ENCODE measurements at regions not wholly inside any gene's neighbourhood (a gene's known extent, or its start where the extent isn't known, plus 50 kb on each side); places are given as distances from the start of the nearest gene placed in this dataset.

- no peak for DNase-seq
- ATAC-seq, result no peak
Observed at GRCh38 chr7:131183072-131183471, 144.6 kb upstream of the MKLN1 start.

DNA sequence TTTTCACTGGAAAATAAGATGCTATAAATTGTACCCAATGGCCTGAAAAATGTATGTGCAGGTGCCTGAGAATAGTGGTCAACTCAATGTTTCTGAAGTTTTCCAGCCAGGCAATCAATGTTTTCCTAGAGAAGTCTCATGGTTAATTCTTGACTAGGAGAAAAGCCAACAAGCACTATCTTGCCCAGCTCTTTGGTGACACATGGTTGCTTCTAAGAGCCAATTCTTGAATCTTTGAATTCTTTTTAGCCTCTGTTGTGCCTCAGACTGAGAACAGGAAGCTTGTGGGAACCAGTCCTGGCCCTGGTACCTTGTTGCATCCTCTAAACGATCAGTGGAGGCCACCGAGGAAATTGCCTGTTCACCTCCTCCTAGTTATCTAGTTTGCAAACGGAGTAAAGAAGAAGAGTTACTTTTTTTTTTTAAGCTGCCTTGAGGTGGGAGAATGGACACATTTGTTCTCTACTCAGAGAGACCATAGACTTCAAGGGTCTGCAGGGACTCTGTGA lies 144.0 kb upstream of the MKLN1 start:
- no peak for ATAC-seq
- DNase-seq, result no peak

- ATAC-seq (no peak), DNase-seq (no peak)
Observed at GRCh38 chr7:131186816-131187215, 140.9 kb upstream of the MKLN1 start.

GRCh38 chr7:131188367-131189339 lies 139.0 kb upstream of the MKLN1 start:
- ATAC-seq (peak; percentile 82), DNase-seq (peak; percentile 53)

DNA sequence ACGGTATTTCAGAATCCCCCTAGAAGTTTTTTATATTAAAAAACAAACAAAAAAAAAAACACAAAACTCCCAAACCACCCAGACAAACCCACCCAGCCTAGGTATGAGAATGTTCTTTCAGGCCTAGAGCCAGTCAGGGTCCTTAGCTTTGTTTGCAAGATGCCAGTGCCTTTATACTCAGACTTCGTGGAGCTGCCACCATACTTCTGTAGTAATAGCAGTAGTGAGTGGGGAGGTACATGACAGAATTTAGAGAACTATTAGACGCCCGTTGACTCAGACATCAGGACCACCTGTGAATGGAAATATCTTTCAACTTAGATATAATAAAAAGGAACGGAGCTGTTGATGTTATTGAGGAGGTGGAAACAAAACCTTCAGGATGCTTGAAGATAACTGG lies 138.2 kb upstream of the MKLN1 start:
- peak; percentile 58 for ATAC-seq
- DNase-seq, result no peak

DNA sequence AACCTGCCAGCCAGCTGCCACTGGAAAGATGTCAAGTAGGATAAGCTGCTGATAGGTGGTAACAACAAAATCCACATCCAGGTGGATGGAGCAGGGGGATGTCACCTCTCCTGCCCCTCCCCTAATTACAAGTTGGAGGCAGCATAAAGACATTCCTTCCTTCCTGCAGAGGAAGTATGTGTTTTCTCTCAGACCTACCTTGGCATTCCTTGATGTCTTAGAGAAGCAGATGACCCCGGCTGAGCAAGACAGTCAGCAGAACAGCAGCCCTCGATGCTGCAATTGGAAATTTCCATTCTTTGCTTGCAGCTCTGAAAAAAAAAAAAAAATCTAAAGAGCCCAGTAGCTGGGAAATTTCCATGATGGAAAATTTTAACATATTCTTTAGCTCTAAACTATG lies 137.5 kb upstream of the MKLN1 start:
- DNase-seq (peak; percentile 27), ATAC-seq (no peak)

DNA sequence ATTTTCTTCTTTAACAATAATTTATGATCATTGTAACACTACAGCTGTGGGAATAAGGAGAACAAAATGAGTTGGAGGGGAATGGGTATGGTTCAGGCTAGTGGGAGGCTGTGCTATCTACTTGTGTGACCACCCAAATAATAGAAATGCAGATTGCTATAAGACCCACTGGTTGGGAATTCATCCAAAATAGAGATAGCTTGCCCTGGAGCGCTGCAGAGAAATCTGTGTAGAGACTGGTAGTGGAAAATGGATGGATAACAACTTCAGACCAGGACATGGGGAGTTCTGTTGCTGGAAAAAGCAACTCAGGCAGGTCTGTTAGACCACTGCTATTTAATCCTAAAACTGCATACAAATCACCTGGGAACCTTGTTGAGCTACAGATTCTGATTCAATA lies 137.1 kb upstream of the MKLN1 start:
- no peak for DNase-seq
- no peak for ATAC-seq

DNA sequence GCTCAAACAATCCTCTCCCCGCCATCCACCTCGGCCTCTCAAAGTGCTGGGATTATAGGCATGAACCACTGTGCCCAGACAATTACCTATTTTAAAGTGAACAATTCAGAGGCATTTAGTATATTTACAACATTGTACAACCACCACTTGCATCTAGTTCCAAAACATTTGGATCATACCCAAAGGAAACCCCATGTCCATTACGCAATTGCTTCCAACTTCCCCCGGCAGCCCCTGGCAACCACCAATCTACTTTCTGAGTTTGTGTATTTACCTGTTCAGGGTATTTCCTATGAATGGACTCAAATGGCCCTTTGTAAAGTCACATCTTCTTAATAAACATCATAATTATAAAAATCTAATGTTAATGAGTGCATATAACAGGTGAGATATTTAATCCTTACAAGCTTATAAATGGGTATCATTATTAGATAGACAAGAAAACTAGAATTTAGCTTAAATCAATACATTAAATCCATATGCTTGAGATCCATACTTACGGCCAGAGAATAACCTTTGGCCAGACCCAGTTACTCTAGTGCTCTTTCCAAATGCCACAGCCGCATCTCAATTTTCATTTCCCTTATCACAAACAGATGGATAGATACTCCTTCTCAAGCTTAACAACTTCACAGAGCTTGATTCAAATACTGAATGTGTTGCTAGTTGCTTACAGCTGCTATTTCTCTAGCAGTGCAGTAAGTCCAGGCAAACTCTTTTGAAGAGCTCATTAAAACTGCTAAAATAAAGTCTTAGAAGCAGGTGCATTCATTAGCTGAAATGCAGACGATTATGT lies 133.4 kb upstream of the MKLN1 start:
- ATAC-seq (no peak), DNase-seq (no peak)

DNA sequence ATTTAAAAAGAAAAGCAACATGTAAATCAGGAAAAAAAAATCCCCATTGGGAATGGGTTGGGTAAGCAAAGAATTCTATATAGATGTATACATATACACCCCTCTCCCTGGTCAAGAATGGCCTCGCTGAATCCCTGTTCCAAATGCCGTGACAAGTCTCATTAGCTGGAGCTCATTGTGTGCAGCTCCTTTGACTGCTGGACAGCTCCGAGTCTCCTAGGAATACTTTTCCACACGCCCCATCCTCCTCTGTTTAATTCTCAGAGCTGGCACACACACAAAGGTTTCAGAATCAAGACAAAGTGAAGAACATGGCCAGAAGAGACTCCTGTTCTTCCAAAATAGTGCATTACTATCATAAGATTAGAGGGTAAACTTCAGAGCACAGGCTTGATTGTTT lies 130.9 kb upstream of the MKLN1 start:
- DNase-seq (no peak), ATAC-seq (no peak)

DNA sequence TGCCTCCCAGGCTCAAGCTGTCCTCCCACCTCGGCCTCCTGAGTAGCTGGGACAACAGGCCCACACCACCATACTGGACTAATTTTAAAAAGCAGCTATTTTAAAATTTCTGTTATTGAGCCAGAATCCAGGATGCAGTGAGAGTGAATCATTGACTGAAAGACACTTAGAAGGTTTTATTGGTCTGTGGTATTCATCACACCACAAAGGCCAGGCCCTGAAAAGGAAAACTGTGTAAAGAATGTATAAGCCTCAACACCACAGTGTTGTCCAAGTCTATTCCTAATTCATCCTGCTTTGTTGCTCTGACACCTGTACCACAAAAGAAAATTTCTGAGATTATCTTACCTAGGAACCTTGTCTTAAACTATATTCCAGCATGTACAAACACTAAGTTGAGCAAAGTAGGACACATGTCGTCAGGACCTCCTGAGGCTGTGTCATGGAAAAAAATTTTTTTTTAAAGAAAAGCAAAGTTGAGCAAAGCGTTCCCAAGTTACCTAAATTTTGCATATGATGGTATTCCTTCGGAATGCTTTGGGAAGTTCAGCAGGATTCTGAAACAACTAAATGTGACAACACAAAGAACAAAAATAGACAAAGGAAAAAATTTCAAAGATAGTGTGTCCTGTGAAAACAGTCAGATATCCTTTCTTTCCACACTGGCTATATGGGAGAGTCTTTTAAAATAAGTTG lies 129.6 kb upstream of the MKLN1 start:
- DNase-seq (no peak), ATAC-seq (peak; percentile 86)

DNA sequence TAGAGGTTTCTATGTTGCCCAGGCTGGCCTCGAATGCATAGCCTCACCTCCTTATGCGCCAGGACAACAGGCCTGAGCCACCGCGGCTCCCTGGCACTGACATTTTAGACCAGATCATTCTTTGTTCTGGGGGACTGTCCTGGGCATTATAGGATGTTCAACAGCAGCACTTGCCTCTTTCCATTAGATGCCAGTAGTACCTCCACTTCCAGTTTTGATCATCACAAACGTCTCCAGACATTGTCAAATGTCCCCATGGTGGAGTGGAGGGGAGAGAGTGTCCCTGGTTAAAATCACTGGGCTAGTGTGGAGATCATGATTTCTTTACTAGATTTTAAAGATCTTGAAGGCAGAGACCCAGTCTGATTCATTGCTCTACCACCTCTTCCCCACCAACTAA lies 125.2 kb upstream of the MKLN1 start:
- DNase-seq, result no peak
- ATAC-seq, result no peak

DNA sequence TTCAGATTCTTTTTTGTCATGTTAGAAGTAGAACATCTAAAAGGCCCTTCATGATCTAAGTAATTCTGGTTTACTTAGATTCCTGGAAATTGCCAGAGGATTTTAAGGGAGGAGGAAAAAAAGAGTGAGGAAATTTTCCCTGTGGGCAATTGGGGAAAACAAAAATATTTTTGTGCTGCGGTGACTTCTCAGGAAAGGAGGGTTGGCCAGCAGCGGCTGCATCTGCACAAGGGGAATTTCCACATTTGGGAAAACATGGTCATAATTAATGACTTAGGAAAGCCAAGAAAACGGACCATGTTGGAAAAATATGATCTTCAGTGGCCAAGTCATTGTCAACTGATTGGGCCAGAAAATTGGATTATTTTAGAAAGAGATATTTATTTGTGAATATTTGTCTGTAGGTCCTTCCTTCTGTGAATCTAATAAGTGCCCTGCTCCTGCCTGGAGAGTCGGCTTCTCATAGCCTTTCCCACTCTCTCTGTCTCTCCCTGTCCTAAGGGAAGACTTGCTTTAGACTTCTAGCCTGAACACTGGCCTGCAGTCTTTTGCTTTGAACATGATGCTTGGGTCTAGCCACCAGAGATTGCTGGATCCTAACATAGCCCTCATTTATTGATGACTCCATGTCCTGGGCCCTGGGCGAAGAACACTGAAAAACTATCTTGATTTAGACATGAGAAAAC lies 124.2 kb upstream of the MKLN1 start:
- no peak for ATAC-seq
- no peak for DNase-seq

DNA sequence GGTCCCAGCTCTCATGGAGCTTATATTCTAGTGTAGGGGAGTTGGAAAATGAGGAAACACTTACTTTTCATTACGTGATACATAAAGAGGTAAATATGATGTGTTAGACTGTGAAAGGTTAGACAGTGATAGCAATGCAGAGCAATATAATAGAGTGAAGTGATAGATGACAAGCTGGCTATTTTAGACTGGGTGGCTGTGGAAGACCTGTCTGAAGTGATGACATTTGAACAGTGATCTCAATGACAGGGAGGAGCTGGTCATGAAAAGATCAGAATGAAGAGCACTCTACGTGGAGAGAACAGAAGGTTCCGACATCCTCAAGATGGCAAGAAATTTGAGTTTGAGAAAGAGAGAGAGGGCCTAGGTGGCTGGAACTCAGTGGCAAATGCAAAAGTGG lies 118.9 kb upstream of the MKLN1 start:
- ATAC-seq (no peak), DNase-seq (no peak)

DNA sequence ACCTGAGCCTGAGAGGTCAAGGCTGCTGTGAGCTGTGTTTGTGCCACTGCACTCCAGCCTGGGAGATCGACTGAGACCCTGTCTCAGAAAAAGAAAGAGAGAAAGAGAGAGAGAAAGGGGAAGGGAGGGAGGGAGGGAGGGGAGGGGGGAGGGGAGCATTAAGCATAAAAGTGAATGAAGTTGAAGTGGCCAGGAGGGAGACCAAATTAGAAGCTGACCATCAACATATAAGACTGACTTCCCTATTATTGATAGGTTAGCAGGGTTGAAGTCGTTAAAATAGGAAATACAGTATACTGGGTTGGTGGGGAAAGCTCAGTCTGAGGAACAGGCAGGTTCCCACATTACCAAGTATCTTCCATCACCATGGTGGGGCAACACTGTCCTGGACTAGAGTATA lies 117.1 kb upstream of the MKLN1 start:
- no peak for ATAC-seq
- no peak for DNase-seq

GRCh38 chr7:131211500-131211899 lies 116.2 kb upstream of the MKLN1 start:
- ATAC-seq (no peak), DNase-seq (no peak)

DNA sequence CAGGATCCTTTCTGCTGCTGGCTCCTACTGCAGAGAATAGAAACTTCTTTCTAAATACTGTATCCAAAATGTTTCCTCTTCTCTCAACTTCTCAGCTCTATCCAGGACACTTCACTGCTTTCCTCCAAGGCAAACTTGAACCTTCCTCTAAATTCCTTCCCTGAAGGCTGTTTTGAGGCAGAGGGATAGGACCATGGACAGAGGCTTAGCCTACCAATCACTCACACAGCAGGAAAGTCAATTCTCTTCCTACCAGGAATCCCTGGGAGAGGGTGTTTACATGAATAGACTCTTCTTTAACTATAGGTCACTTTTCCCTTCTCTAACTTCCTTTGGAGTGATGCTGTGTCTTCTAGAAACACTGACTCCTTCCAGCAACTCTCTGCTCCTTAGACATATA lies 115.6 kb upstream of the MKLN1 start:
- no peak for ATAC-seq
- DNase-seq, result no peak

- ATAC-seq (peak; percentile 66), DNase-seq (no peak)
Observed at GRCh38 chr7:131218727-131219128, 108.9 kb upstream of the MKLN1 start.

- DNase-seq (no peak), ATAC-seq (no peak)
Observed at GRCh38 chr7:131219312-131220041, 108.2 kb upstream of the MKLN1 start.

GRCh38 chr7:131221061-131221460 lies 106.6 kb upstream of the MKLN1 start:
- DNase-seq (no peak), ATAC-seq (peak; percentile 11)

- ATAC-seq, result no peak
- DNase-seq, result no peak
Observed at GRCh38 chr7:131222171-131222570, 105.5 kb upstream of the MKLN1 start.

GRCh38 chr7:131223151-131223550 lies 104.5 kb upstream of the MKLN1 start:
- DNase-seq, result no peak
- no peak for ATAC-seq

All from stimulated activated naive CD8-positive, alpha-beta T cell treated with anti-CD3 and anti-CD28 coated beads, Interleukin-15, Interleukin-2, amounts not matched to agents 100 U/mL and 50 U/mL, for 24 hours (primary cell).